Glutamatergic neuron (in vitro differentiated cells): ENCODE measurements at regions not wholly inside any gene's neighbourhood (a gene's known extent, or its start where the extent isn't known, plus 50 kb on each side); places are given as distances from the start of the nearest gene placed in this dataset.

Experiments used
- DNase-seq: peaks from one replicate; pipeline ENCODE4 v3.0.0; 2022
- H3K27ac Mint-ChIP-seq: one replicate; pipeline ENCODE4 v1.8.0; 2020; ENCODE audit warnings: mild to moderate bottlenecking, mixed read lengths, inconsistent platforms; ENCODE audit not compliant: unreplicated experiment
- H3K27me3 Mint-ChIP-seq: one replicate; pipeline ENCODE4 v1.8.0; 2020; ENCODE audit warnings: mild to moderate bottlenecking, moderate library complexity, mixed read lengths, inconsistent platforms; ENCODE audit not compliant: unreplicated experiment
- H3K36me3 Mint-ChIP-seq: one replicate; pipeline ENCODE4 v1.8.0; 2020; ENCODE audit warnings: mild to moderate bottlenecking, mixed read lengths, inconsistent platforms; ENCODE audit not compliant: unreplicated experiment
- H3K4me1 Mint-ChIP-seq: one replicate; pipeline ENCODE4 v1.8.0; 2020; ENCODE audit warnings: mild to moderate bottlenecking, low read depth, mixed read lengths, inconsistent platforms; ENCODE audit not compliant: unreplicated experiment
- H3K4me3 Mint-ChIP-seq: one replicate; pipeline ENCODE4 v1.8.0; 2020; ENCODE audit warnings: mild to moderate bottlenecking, mixed read lengths, inconsistent platforms; ENCODE audit not compliant: unreplicated experiment
- H3K9me3 Mint-ChIP-seq: one replicate; pipeline ENCODE4 v1.8.0; 2020; ENCODE audit warnings: mild to moderate bottlenecking, moderate library complexity, mixed read lengths, inconsistent platforms; ENCODE audit not compliant: unreplicated experiment
- CTCF ChIP-seq: fragments of 200-600 bp; sonication (generic); IDR thresholded peaks from one replicate; pipeline ENCODE4 v1.5.0; 2021; ENCODE audit not compliant: partially characterized antibody, unreplicated experiment

GRCh38 chr5:142259758-142260157 is 65.1 kb downstream of the SPRY4 start:
- no peak for TF ChIP-seq CTCF

GRCh38 chr5:142255831-142256230 is 69.0 kb downstream of the SPRY4 start:
- Mint-ChIP-seq H3K27me3 (peaks cover 4% of the 10 kb centered on the region), H3K27ac (no peak overlapping the region), H3K9me3 (peaks cover 1% of the 10 kb centered on the region), H3K4me3 (no peak overlapping the region), H3K36me3 (peaks cover 3% of the 10 kb centered on the region), H3K4me1 (no peaks in the 10 kb centered on the region)
- no peak for DNase-seq
- no peak for TF ChIP-seq CTCF

More at GRCh38 chr5:142259758-142260157, 65.1 kb downstream of the SPRY4 start:
- peaks cover 1% of the 10 kb centered on the region for H3K9me3 Mint-ChIP-seq
- no peak for DNase-seq
- no peak overlapping the region for H3K27ac Mint-ChIP-seq
- no peak overlapping the region for H3K4me3 Mint-ChIP-seq
- H3K36me3 Mint-ChIP-seq: peaks cover 3% of the 10 kb centered on the region
- peaks cover 5% of the 10 kb centered on the region for H3K27me3 Mint-ChIP-seq
- H3K4me1 Mint-ChIP-seq: no peaks in the 10 kb centered on the region

- no peak for DNase-seq
- Mint-ChIP-seq H3K27me3 (peaks cover 4% of the 10 kb centered on the region), H3K9me3 (peaks cover 3% of the 10 kb centered on the region)
Measured at GRCh38 chr5:142254431-142254830, 70.4 kb downstream of the SPRY4 start.

GRCh38 chr5:142253938-142254337 is 70.9 kb downstream of the SPRY4 start:
- DNase-seq: no peak
- Mint-ChIP-seq H3K4me3 (no peak overlapping the region), H3K36me3 (peaks cover 3% of the 10 kb centered on the region), H3K4me1 (peaks cover 2% of the 10 kb centered on the region), H3K9me3 (peaks cover 3% of the 10 kb centered on the region), H3K27me3 (peaks cover 4% of the 10 kb centered on the region), H3K27ac (no peak overlapping the region)
- TF ChIP-seq CTCF: no peak

More at GRCh38 chr5:142254431-142254830, 70.4 kb downstream of the SPRY4 start:
- Mint-ChIP-seq H3K4me1 (peaks cover 2% of the 10 kb centered on the region), H3K27ac (no peak overlapping the region), H3K4me3 (no peak overlapping the region), H3K36me3 (peaks cover 3% of the 10 kb centered on the region)
- TF ChIP-seq CTCF: no peak

GRCh38 chr5:142250119-142250518 is 74.7 kb downstream of the SPRY4 start:
- no peak for TF ChIP-seq CTCF
- H3K27ac Mint-ChIP-seq: no peak overlapping the region

More at GRCh38 chr5:142250119-142250518, 74.7 kb downstream of the SPRY4 start:
- Mint-ChIP-seq H3K27me3 (no peaks in the 10 kb centered on the region), H3K36me3 (no peaks in the 10 kb centered on the region), H3K4me1 (peaks cover 2% of the 10 kb centered on the region), H3K4me3 (no peak overlapping the region), H3K9me3 (peaks cover 4% of the 10 kb centered on the region)
- no peak for DNase-seq
